ENCODE measurements at regions not wholly inside any gene's neighbourhood (a gene's known extent, or its start where the extent isn't known, plus 50 kb on each side); places are given as distances from the start of the nearest gene placed in this dataset.
"Not testable (repeated sequence)": the region's sequence is repeated elsewhere in the genome, so short reads cannot be mapped to it uniquely, and the experiment has no call there.

DNA sequence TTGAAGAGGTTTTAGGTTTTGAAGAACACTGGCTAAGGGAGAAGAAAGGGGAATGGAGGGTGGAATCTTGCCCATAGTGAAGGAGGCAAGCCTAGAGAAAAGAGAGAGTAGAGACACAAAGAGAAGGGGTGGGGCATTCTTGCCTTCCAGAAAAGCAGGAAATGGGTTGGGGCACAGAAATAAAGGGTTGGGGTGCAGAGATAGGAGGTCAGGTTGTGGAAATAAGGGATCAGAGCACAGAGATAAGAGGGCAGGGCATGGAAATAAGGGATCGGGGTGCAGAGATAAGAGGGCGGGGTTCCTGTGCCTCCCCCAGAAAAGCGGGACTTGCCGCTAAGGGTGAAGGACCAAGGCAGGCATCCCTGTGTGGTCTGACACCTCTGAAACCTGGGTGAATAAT is 69.9 kb downstream of the ALG1L2 start:
- DNase-seq = not testable (repeated sequence)

DNA sequence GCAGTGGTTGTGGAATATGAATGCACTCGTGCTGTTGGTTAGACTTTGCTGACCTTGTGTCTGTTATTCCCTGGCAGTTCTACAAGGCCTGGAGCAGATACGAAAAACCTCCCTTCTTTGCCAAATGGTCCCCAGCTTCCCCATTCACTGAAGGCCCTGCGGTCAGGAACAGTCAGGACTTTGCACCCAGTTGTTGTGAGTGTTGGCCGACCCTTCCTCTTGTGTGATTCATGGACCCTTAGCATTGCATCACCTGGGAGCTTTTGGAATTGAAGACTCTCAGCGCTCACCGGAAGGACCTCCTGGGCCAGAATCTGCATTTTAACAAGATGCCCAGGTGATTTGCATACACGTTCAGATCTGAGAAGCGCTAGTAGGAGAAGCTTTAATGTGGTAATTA is 71.6 kb downstream of the ALG1L2 start:
- not testable (repeated sequence) for DNase-seq

- not testable (repeated sequence) for DNase-seq
These were observed 73.8 kb downstream of the ALG1L2 start for GRCh38 chr3:130155464-130155863.

DNA sequence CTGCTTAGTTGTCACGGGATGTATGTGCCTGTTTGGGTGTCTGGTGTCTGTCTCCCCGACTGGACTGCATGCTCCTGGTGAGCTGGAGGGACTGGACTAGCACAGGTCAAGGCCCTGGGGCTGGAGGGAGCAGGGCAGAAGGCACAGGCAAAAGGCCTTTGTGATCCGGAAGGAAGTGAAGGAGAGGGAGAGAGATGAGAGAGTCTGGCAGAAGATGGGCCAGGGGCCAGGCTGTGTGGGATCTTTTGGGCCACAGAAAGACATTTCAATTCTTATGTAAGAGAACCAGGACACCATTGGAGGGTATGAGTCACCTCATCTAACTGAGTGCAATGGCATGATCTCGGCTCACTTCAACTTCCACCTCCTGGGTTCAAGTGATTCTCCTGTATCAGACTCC is 85.2 kb downstream of the ALG1L2 start:
- not testable (repeated sequence) for DNase-seq

- DNase-seq = not testable (repeated sequence)
These were observed 93.6 kb downstream of the ALG1L2 start for GRCh38 chr3:130175195-130175594.

DNA sequence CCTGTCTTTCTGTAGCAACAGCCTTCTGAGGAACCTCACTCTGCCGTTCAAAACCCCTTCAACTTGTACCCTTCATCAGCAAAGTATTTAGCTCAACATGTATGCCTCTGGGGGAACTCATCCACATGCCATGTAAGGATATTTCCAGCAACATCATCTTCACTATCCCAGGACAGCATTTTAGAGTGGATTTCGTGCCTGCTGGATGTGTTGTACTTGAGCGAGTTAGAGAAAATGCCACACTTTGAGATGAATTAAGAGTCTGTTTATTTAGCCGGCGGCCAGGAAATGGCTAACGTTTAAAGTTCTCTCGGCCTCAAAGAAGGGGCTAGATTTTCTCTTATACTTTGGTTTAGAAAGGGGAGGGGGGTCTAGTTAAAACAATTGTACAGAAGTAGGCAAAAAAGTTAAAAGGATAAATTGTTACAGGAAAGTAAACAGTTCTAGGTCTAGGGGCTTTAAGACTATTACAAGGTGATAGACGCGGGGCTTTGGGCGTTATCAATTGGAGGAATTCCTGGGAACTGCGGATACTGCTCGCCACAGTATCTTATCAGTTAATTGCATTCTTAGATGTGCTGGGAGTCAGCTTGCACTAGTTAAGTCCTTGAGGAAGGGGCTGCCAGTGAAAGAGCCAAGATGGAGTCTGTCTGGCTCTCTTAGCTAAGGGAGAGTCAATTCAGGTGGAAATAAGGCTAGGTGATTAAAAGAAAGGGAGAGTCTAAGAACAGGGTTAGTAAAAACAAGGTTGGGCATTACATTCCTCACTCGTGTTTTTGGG is 95.0 kb downstream of the ALG1L2 start:
- DNase-seq = not testable (repeated sequence)

DNA sequence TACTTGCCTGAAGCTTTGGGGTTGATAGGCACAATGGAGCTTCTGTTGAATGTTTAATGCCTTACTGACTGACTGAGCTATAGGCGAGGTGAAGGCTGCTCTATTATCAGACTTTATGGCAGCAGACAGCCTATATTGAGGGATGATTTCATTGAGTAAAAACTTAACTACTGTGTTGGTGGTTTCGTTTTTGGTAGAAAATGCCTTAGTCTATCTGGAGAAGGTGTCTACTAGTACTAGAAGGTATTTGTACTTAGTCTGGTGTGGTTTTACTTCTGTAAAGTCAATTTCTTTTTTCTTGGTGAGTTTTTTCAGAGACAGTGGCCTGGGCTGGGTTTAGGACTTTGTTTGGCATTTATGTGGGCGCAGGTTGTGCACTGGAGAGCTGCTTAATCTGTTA is 97.2 kb downstream of the ALG1L2 start:
- DNase-seq = not testable (repeated sequence)

- DNase-seq = peak; percentile 41
These were observed 97.8 kb downstream of the ALG1L2 start for GRCh38 chr3:130179353-130179970.

DNA sequence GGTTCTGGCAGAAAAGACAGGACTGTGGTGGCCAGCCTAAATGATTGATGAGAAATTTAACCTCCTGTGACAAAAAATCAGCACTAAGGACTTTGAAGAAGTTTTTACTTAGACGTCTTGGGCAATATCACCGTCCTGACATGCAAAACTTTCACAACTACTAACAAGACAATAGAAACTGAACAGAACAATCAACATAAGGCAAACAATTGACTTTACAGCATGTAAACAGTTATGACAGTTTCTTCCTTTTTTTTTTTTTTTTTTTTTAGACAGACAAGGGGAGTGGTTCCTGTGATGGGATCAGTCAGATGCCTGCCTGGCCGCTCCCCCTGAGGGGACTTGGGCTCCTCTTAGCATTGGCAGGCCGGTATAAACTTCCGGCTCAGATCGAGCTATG is 100.8 kb downstream of the ALG1L2 start:
- not testable (repeated sequence) for DNase-seq

DNA sequence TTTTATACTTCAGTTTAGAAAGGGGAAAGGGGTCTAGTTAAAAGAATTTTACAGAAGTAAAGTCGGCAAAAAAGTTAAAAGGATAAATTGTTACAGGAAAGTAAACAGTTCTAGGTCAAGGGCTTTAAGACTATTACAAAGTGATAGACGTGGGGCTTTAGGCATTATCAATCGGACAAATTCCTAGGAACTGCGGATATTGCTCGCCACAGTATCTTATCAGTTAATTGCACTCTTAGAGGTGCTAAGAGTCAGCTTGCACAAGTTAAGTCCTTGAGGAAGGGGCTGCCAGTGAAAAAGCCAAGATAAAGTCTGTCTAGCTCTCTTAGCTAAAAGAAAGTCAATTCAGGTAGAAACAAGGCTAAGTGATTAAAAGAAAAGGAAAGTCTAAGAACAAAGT is 102.1 kb downstream of the ALG1L2 start:
- DNase-seq = not testable (repeated sequence)

- not testable (repeated sequence) for DNase-seq
These were observed 102.8 kb downstream of the ALG1L2 start for GRCh38 chr3:130184152-130185024.

DNA sequence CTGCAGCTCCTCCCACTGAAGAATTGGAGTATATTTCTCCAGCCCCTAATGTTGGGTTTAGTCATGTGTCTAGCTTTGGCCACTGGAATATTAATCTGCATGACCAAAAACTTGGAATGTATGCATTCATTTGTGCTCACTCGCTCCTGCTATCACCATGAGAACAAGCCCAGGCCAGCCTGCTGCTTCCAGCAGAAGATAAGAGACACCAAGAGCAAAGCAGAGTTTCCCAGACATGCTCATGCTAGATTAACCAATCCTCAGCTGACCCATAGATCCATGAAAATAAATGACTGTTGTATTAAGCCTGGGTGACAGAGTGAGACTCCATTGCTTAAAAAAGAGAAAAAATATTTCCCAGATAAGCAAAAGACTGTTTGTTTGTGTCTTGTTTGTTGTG is 119.6 kb downstream of the ALG1L2 start:
- DNase-seq = not testable (repeated sequence)

- DNase-seq = not testable (repeated sequence)
These were observed 122.0 kb downstream of the ALG1L2 start for GRCh38 chr3:130203633-130204032.

DNA sequence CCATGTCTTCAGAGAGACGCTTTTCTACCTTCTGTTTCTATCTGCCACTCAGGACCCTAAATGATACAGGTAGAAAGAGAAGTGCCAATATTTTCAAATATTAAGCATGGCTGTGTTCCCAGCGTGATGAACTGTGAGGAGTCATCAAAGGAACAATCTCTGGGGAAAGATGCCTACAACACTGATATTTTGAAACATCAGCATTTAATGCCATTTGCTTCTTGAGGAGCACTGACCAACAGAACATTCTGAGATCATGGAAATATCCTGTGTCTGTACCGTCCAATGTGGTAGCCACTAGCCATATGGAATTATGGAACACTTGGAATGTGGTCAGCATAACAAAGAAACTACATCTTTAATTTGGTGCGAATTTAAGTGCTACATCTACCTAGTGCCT is 117.9 kb upstream of the COL6A5 start:
- DNase-seq = no peak

DNA sequence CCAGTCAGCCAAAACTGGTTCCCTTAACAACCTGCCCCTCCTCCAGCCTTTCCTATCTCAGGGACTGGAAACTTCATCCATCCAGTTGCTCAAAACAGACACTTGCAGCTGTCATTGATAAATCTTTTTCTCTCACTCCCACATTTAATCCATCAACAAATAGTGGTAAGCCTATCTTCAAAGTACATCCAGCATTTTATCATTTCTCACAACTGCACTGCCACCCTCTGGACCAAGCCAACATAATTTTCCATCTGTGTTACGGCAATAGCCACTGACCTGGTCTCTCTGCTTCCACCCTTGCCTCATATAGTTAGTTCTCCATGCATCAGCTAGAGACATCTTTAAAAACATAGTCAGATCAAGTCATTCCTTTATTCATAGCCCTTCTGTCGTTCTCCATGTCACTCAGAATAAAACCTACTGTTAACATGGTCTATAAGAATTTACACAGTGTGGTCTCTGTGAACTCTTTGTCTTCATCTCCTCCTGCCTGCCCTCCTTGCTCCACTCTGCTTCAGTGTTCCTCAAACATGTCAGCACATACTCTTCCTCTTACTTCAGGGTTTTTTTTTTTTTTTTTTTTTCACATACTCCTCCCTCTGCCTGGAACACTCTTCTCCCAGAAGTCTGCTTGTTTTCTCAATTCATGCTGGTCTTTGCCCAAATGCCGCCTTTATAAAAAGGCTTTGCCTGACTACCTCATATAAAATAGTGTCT is 102.5 kb upstream of the COL6A5 start:
- no peak for DNase-seq

DNA sequence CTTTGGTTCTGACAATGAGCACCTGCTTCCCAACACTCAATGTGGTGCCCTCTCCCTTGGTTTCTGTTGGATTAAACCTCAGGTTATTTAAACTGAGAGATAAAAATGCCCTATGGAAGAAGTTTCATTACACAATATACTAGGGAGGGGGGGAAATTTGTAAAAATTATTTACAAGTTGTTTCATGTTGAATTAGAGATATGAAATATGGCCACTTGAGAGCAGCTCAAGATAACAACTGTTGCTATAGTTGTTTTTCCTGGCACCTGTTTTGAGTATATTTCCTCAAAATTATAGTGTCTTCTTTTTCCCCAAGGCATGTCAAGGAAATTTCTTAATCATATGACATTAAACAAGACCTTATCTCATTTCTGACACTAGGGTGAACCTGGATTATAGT is 101.7 kb upstream of the COL6A5 start:
- no peak for DNase-seq

DNA sequence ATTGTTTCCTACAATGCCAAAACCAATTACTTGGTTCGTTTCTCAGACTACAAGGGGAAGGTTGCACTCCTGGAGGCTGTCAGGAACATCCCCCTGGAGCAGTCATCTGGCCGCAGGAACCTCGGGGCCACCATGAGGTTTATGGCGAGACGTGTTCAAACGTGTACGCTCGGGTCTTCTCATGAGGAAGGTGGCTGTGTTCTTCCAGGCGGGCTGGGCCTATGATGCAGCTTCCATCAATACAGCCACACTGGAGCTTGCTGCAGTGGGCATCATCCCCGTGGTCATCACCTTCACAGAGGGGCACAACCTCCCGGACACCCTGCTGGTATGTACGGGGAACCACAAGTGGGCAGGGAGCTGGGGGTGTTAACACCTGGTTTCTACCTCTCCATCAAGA is 94.5 kb upstream of the COL6A5 start:
- no peak for DNase-seq

DNA sequence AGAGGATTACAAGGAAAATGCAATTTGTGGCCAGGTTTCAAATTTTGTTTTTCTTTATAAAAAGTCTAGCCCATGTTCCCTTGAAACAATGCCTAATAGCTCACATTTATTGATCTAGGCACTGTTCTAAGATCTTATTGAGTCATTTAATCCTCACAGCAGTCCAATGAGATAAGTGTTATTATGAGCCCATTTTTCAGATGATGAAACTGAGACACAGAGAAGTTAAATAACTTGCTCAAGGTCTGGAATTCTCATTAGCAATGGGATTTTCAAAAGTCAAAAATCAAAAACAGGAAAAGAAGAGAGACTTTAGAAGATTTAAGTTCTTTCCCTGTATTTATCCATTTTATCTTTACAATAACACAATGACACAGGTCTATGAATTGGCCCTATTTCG is 90.0 kb upstream of the COL6A5 start:
- DNase-seq = no peak

DNA sequence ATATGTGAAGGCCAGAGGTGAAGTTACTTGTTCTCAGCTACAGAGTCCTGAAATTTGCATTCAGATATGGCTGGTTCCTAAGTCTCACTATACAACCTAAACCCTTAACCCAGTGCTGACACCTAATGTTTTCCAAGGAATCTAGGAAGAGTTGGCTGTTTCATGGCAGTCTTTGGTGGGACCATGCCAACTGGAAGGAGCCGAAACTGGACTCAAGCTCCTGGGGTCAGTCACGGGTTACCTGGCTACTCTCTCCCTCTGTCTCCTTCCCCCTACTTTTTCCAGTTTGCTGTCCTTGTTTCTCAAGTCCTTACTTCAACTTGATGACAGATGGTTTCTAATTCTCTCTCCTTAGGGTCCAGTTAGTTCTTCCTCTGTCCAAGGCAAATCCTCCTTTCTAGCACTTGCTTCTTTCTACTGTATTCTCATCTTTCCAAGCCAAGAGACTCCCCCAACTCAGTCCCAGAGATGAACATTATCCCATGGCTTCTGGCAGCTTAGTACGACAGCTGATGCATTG is 88.6 kb upstream of the COL6A5 start:
- DNase-seq = no peak

DNA sequence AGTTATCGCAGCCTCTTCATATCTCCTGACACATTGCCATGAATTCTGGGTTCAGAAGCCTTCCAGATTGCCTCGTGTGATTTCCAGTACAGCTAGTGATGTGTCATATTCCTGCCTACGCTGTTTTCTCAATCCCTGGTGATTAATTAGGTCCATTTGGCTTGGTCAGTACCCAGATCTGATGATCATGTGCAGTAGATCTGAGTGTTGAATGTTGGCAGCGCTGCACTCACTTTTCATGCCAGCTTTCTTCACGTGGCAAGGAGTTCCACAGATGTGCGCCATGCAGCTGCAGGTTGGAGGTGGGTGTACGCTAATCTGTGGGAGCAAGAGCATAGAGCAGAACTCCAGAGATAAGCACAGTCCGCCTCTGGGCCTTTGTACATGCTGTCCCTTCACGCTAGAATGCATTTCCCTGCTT is 86.9 kb upstream of the COL6A5 start:
- no peak for DNase-seq

- no peak for DNase-seq
These were observed 86.2 kb upstream of the COL6A5 start for GRCh38 chr3:130259166-130259874.

DNA sequence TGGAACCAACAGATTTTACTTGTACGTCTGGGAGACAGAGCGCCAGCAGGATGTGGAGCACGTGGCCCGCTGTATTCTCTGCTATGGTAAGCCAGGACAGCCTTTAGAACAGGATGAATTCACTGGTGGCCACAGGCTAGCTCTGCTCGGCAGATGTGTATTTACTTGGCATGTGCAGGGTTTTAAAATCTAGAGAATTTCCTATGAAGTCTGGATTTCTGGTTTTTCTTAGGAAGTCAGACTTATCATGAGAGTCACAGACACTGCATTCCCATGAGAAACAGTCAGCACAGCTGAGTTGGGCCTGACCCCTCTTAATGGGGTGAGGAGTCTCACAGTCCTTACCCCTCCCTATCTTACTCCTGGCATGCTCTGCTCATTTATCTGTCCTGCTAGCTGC is 84.6 kb upstream of the COL6A5 start:
- DNase-seq = no peak

Data from NK-92 treated with Interleukin-12 subunit alpha and Interleukin-12 subunit beta, amount 100 ng/mL, for 24 hours (cell line).